Naive thymus-derived CD4-positive, alpha-beta T cell (primary cell): ENCODE measurements at regions not wholly inside any gene's neighbourhood (a gene's known extent, or its start where the extent isn't known, plus 50 kb on each side); places are given as distances from the start of the nearest gene placed in this dataset.

Experiments used
- ATAC-seq: fragments of 150-1000 bp; cut with Tn5 transposase; 2 replicates; pipeline ENCODE4 v1.10.0; 2021; ENCODE audit warnings: mild to moderate bottlenecking, moderate library complexity
- CTCF ChIA-PET: fragments of 350-600 bp; sonication (Branson Sonifier 250); formaldehyde crosslinking; loops from one replicate; lab custom pipeline; 2021; ENCODE audit warnings: antibody characterized with exemption; lab: Charles Lee
- POLR2A ChIA-PET: fragments of 350-600 bp; sonication (Branson Sonifier 250); formaldehyde crosslinking; loops from one replicate; lab custom pipeline; 2021; ENCODE audit warnings: antibody characterized with exemption, inconsistent platforms; lab: Charles Lee
- DNase-seq, 9 donors: peaks; one replicate each; pipeline versions ENCODE4 v3.0.0 to v3.0.0-alpha.2; 2020 to 2022; ENCODE audit warnings: mixed read lengths in 1 of 9
- H3K27ac ChIP-seq: one replicate; pipeline ENCODE4 v1.7.0; 2013; ENCODE audit warnings: mild to moderate bottlenecking, low read depth, low read length, moderate library complexity
- H3K27me3 ChIP-seq, 2 donors: one replicate each; pipeline ENCODE4 v1.7.0; 2013; ENCODE audit warnings: low read length in 2 of 2, mild to moderate bottlenecking in 2 of 2, moderate library complexity in 2 of 2; ENCODE audit not compliant: control insufficient read depth in 2 of 2, insufficient read depth in 2 of 2
- H3K36me3 ChIP-seq, 3 experiments: 1 replicate in 2 of 3; 2 replicates in 1 of 3; pipeline ENCODE4 v1.7.0; 2013; ENCODE audit warnings: low read length in 3 of 3, mild to moderate bottlenecking in 3 of 3, moderate library complexity in 1 of 3; ENCODE audit not compliant: insufficient read depth in 3 of 3, control insufficient read depth in 2 of 3
- H3K4me1 ChIP-seq, 2 donors: one replicate each; pipeline ENCODE4 v1.7.0; 2013; ENCODE audit warnings: low read length in 2 of 2, mild to moderate bottlenecking in 2 of 2, moderate library complexity in 1 of 2; ENCODE audit not compliant: control insufficient read depth in 2 of 2, insufficient read depth in 2 of 2
- H3K4me3 ChIP-seq: 2 replicates; pipeline ENCODE4 v1.7.0; 2013; ENCODE audit warnings: mild to moderate bottlenecking, low read length
- H3K9me3 ChIP-seq, 3 experiments: 1 replicate in 2 of 3; 2 replicates in 1 of 3; pipeline ENCODE4 v1.7.0; 2013; ENCODE audit warnings: low read length in 3 of 3; ENCODE audit not compliant: control insufficient read depth in 2 of 3
- H3K27ac Mint-ChIP-seq, 9 donors: one replicate each; pipeline ENCODE4 v1.8.0; 2020 to 2022; ENCODE audit warnings: mixed read lengths in 9 of 9, mild to moderate bottlenecking in 8 of 9, moderate library complexity in 5 of 9, inconsistent platforms in 2 of 9
- H3K27me3 Mint-ChIP-seq, 5 donors: one replicate each; pipeline ENCODE4 v1.8.0; 2021 to 2022; ENCODE audit warnings: mixed read lengths in 5 of 5, mild to moderate bottlenecking in 1 of 5
- H3K36me3 Mint-ChIP-seq, 5 donors: one replicate each; pipeline ENCODE4 v1.8.0; 2020 to 2022; ENCODE audit warnings: mixed read lengths in 5 of 5, mild to moderate bottlenecking in 3 of 5, inconsistent platforms in 1 of 5
- H3K4me1 Mint-ChIP-seq, 7 donors: one replicate each; pipeline ENCODE4 v1.8.0; 2020 to 2022; ENCODE audit warnings: mixed read lengths in 7 of 7, mild to moderate bottlenecking in 3 of 7, inconsistent platforms in 1 of 7
- H3K4me3 Mint-ChIP-seq, 10 donors: one replicate each; pipeline ENCODE4 v1.8.0; 2020 to 2022; ENCODE audit warnings: mild to moderate bottlenecking in 10 of 10, mixed read lengths in 10 of 10, moderate library complexity in 6 of 10, inconsistent platforms in 2 of 10
- H3K9me3 Mint-ChIP-seq, 11 donors: one replicate each; pipeline ENCODE4 v1.8.0; 2020 to 2022; ENCODE audit warnings: mixed read lengths in 11 of 11, mild to moderate bottlenecking in 4 of 11, inconsistent platforms in 1 of 11, moderate library complexity in 1 of 11
- intact Hi-C, 2 donors: fragments of 100-400 bp; cut with micrococcal nuclease; formaldehyde crosslinking; loops; one replicate each; pipeline ENCODE4 v1.15.1; 2023

DNA sequence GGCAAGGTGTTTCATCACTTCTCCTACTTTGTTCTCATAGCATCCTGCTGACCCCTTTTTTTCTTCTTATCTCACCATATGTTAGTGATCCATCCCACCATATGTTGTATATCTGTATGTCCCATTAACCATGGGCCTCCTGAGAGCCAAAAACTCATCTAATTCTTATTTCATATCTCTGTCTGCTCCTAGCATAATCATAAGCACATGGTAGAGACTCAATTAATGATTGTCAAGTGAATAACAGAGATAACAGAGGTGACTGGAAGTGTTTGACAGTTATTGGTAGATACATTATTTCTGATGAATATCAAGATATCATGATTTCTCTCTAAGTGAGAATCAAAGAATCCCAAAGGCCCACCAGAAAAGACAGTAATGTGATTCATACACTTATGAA, 138.1 kb upstream of the MPPED2 start:
- Histone ChIP-seq H3K4me1 (no peaks in the 10 kb centered on the region), H3K27ac (no peak overlapping the region), H3K9me3 (no peaks in the 10 kb centered on the region), H3K36me3 (no peaks in the 10 kb centered on the region), H3K27me3 (no peaks in the 10 kb centered on the region), H3K4me3 (no peak overlapping the region)
- intact Hi-C loops, result no loop called here
- peaks cover 0 to 11% (median 2%) of the 10 kb centered on the region in 11 donors for H3K9me3 Mint-ChIP-seq
- DNase-seq (no peak), ATAC-seq (no peak)
- POLR2A ChIA-PET, result no interaction called here
- no peak overlapping the region for H3K4me3 Mint-ChIP-seq
- no peaks in the 10 kb centered on the region for H3K4me1 Mint-ChIP-seq
- no peaks in the 10 kb centered on the region for H3K36me3 Mint-ChIP-seq
- no peaks in the 10 kb centered on the region for H3K27me3 Mint-ChIP-seq
- CTCF ChIA-PET, result no interaction called here
- no peak overlapping the region for H3K27ac Mint-ChIP-seq

DNA sequence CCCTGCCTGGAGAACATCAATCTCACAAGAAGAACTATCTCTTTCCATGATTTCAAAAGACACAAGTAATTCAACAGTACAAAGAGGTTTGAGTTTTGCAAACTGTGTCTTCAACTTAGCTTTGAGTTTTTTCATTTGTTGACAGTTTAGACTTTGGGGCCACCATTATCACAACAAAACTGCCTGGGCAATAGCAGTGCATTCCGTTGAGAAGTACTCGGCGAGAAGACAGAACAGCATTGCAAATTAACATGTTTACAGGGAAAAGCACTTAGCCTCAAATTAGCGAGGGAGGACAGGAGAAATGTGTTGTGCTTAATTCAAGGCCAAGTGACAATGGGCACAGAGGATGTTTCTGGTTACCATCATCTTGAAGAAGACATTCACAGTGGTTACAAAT, 133.2 kb upstream of the MPPED2 start:
- Mint-ChIP-seq H3K4me1 (no peaks in the 10 kb centered on the region), H3K27ac (no peak overlapping the region), H3K9me3 (peaks cover 0 to 11% (median 1%) of the 10 kb centered on the region in 11 donors), H3K4me3 (no peak overlapping the region), H3K36me3 (no peaks in the 10 kb centered on the region), H3K27me3 (no peaks in the 10 kb centered on the region)
- no peaks in the 10 kb centered on the region for H3K27me3 ChIP-seq
- intact Hi-C loops, result no loop called here
- DNase-seq, result no peak
- ATAC-seq, result no peak
- H3K27ac ChIP-seq, result no peak overlapping the region
- no peaks in the 10 kb centered on the region for H3K4me1 ChIP-seq
- H3K36me3 ChIP-seq, result no peaks in the 10 kb centered on the region
- H3K9me3 ChIP-seq, result no peaks in the 10 kb centered on the region
- POLR2A ChIA-PET, result no interaction called here
- CTCF ChIA-PET, result interaction anchor here (0.5 kb wide), 1 partner anchor 10 kb away, joined by 3 read pairs; no protein-coding TSS in a partner anchor
- H3K4me3 ChIP-seq, result no peak overlapping the region

DNA sequence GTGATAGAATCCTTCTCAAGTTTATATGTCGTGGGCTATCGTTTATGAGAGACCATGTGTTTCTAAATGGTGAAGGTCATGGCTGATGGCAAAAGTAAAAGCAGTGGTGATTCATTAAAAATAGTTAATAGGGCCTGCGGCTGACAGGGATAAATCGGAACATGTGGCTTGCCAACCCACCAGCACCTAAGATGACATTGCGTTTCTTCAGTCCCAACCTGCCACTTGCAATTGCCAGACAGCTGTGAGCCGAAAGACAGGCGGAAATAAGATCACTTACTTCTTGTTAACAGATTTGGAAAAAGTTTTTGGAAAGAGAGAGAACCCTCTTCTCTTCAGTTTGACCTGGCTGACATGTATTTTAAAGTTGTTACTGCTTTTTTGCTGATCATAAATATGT, 131.5 kb upstream of the MPPED2 start:
- Mint-ChIP-seq H3K27ac (no peak overlapping the region), H3K27me3 (no peaks in the 10 kb centered on the region), H3K4me1 (no peaks in the 10 kb centered on the region), H3K4me3 (no peak overlapping the region), H3K9me3 (peaks cover 0 to 6% (median 0%) of the 10 kb centered on the region in 11 donors), H3K36me3 (no peaks in the 10 kb centered on the region)
- DNase-seq, result no peak
- ChIA-PET POLR2A (interaction anchor here (0.6 kb wide), 1 partner anchor 29 kb away, joined by 3 read pairs; no protein-coding TSS in a partner anchor), CTCF (no interaction called here)
- no peaks in the 10 kb centered on the region for H3K36me3 ChIP-seq
- intact Hi-C loops, result no loop called here
- H3K4me3 ChIP-seq, result no peak overlapping the region
- H3K27ac ChIP-seq, result no peak overlapping the region
- no peaks in the 10 kb centered on the region for H3K9me3 ChIP-seq
- no peaks in the 10 kb centered on the region for H3K27me3 ChIP-seq
- H3K4me1 ChIP-seq, result no peaks in the 10 kb centered on the region
- no peak for ATAC-seq

- Mint-ChIP-seq H3K27ac (no peak overlapping the region), H3K36me3 (no peaks in the 10 kb centered on the region), H3K27me3 (no peaks in the 10 kb centered on the region), H3K4me3 (no peak overlapping the region), H3K9me3 (peaks cover 0 to 6% (median 0%) of the 10 kb centered on the region in 11 donors), H3K4me1 (no peaks in the 10 kb centered on the region)
- H3K9me3 ChIP-seq, result no peaks in the 10 kb centered on the region
- no peaks in the 10 kb centered on the region for H3K27me3 ChIP-seq
- intact Hi-C loops, result no loop called here
- H3K27ac ChIP-seq, result no peak overlapping the region
- DNase-seq (no peak), ATAC-seq (no peak)
- H3K4me1 ChIP-seq, result no peaks in the 10 kb centered on the region
- CTCF ChIA-PET, result no interaction called here
- POLR2A ChIA-PET, result no interaction called here
- no peak overlapping the region for H3K4me3 ChIP-seq
- no peaks in the 10 kb centered on the region for H3K36me3 ChIP-seq
These were observed 130.9 kb upstream of the MPPED2 start for GRCh38 chr11:30717009-30717408.

DNA sequence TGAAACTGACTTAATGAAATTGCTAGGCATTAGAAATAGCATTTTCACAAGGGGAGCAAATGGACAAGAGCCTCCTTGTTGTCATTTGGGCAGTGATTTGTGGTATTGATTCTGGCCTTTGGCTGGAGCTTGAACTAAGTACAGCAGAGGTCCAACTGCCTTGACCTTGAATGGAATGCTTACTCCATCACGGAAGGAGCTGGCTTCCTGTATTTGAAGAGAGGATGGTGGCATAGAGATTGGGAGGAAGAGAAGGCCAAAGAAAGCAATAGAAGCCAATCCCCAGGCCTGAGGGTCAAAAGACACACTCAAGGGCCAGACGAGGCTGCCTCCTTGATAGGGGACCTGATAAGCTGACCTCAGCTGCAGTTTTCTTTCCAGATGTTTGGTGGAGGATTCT, 126.6 kb upstream of the MPPED2 start:
- DNase-seq, result no peak
- Mint-ChIP-seq H3K4me1 (no peaks in the 10 kb centered on the region), H3K4me3 (no peak overlapping the region), H3K27me3 (no peaks in the 10 kb centered on the region), H3K27ac (no peak overlapping the region), H3K36me3 (no peaks in the 10 kb centered on the region), H3K9me3 (peaks cover 0 to 4% (median 0%) of the 10 kb centered on the region in 11 donors)
- no peak for ATAC-seq
- Histone ChIP-seq H3K36me3 (no peaks in the 10 kb centered on the region), H3K4me3 (no peak overlapping the region), H3K27ac (no peak overlapping the region), H3K4me1 (no peaks in the 10 kb centered on the region), H3K27me3 (no peaks in the 10 kb centered on the region), H3K9me3 (no peaks in the 10 kb centered on the region)
- POLR2A ChIA-PET, result no interaction called here
- intact Hi-C loops, result no loop called here
- CTCF ChIA-PET, result no interaction called here

- Mint-ChIP-seq H3K36me3 (no peaks in the 10 kb centered on the region), H3K9me3 (peaks cover 0 to 4% (median 0%) of the 10 kb centered on the region in 11 donors), H3K27me3 (no peaks in the 10 kb centered on the region), H3K4me3 (no peak overlapping the region), H3K27ac (no peak overlapping the region), H3K4me1 (no peaks in the 10 kb centered on the region)
- no peaks in the 10 kb centered on the region for H3K27me3 ChIP-seq
- no peak overlapping the region for H3K4me3 ChIP-seq
- H3K9me3 ChIP-seq, result no peaks in the 10 kb centered on the region
- ATAC-seq (no peak), DNase-seq (no peak)
- intact Hi-C loops, result no loop called here
- ChIA-PET CTCF (no interaction called here), POLR2A (no interaction called here)
- no peaks in the 10 kb centered on the region for H3K36me3 ChIP-seq
- no peak overlapping the region for H3K27ac ChIP-seq
- H3K4me1 ChIP-seq, result no peaks in the 10 kb centered on the region
These were observed 124.1 kb upstream of the MPPED2 start for GRCh38 chr11:30710221-30710620.

GRCh38 chr11:30707110-30707509, 121.0 kb upstream of the MPPED2 start:
- Mint-ChIP-seq H3K27me3 (no peaks in the 10 kb centered on the region), H3K27ac (no peak overlapping the region), H3K9me3 (peaks cover 0 to 9% (median 0%) of the 10 kb centered on the region in 11 donors), H3K4me3 (no peak overlapping the region), H3K36me3 (no peaks in the 10 kb centered on the region), H3K4me1 (no peaks in the 10 kb centered on the region)
- ATAC-seq (no peak), DNase-seq (no peak)
- Histone ChIP-seq H3K4me3 (no peak overlapping the region), H3K4me1 (no peaks in the 10 kb centered on the region), H3K9me3 (no peaks in the 10 kb centered on the region), H3K36me3 (no peaks in the 10 kb centered on the region), H3K27me3 (no peaks in the 10 kb centered on the region), H3K27ac (no peak overlapping the region)
- intact Hi-C loops, result no loop called here
- ChIA-PET CTCF (no interaction called here), POLR2A (no interaction called here)
